ENCODE measurements at regions not wholly inside any gene's neighbourhood (a gene's known extent, or its start where the extent isn't known, plus 50 kb on each side); places are given as distances from the start of the nearest gene placed in this dataset.
"Not testable (repeated sequence)": the region's sequence is repeated elsewhere in the genome, so short reads cannot be mapped to it uniquely, and the experiment has no call there.

- H3K36me3 ChIP-seq, result no peaks in the 10 kb centered on the region
- H3K9me3 ChIP-seq (ENCODE audit: low read depth), result no peaks in the 10 kb centered on the region
- DNase-seq (ENCODE audit: low read depth in 1 of 2, low spot score in 1 of 2), result no peak
- H3K27ac ChIP-seq, result no peak overlapping the region
- no peaks in the 10 kb centered on the region for H3K4me1 ChIP-seq (ENCODE audit: low read depth)
- TF ChIP-seq CTCF (IDR thresholded peaks at IDR 0.05; ENCODE audit: low read depth, low read length), result no peak
- H3K27me3 ChIP-seq, result no peaks in the 10 kb centered on the region
- H3K4me3 ChIP-seq, result no peak overlapping the region
Measured at GRCh38 chr12:127043731-127044130, 1223.2 kb upstream of the TMEM132C start.

- TF ChIP-seq CTCF (IDR thresholded peaks at IDR 0.05; ENCODE audit: low read depth, low read length), result no peak
- no peak overlapping the region for H3K27ac ChIP-seq
- no peaks in the 10 kb centered on the region for H3K4me1 ChIP-seq (ENCODE audit: low read depth)
- no peaks in the 10 kb centered on the region for H3K36me3 ChIP-seq
- no peaks in the 10 kb centered on the region for H3K9me3 ChIP-seq (ENCODE audit: low read depth)
- H3K27me3 ChIP-seq, result no peaks in the 10 kb centered on the region
- no peak for DNase-seq (ENCODE audit: low read depth in 1 of 2, low spot score in 1 of 2)
- no peak overlapping the region for H3K4me3 ChIP-seq
Measured at GRCh38 chr12:127044836-127045235, 1222.1 kb upstream of the TMEM132C start.

GRCh38 chr12:127046467-127046866 lies 1220.5 kb upstream of the TMEM132C start:
- Histone ChIP-seq H3K9me3 (ENCODE audit: low read depth) (no peaks in the 10 kb centered on the region), H3K36me3 (no peaks in the 10 kb centered on the region), H3K27ac (no peak overlapping the region), H3K4me3 (no peak overlapping the region), H3K27me3 (no peaks in the 10 kb centered on the region), H3K4me1 (ENCODE audit: low read depth) (no peaks in the 10 kb centered on the region)
- TF ChIP-seq CTCF (IDR thresholded peaks at IDR 0.05; ENCODE audit: low read depth, low read length), result no peak
- no peak for DNase-seq (ENCODE audit: low read depth in 1 of 2, low spot score in 1 of 2)

- no peaks in the 10 kb centered on the region for H3K27me3 ChIP-seq
- H3K9me3 ChIP-seq (ENCODE audit: low read depth), result no peaks in the 10 kb centered on the region
- H3K27ac ChIP-seq, result no peak overlapping the region
- H3K4me3 ChIP-seq, result no peak overlapping the region
- no peaks in the 10 kb centered on the region for H3K36me3 ChIP-seq
- H3K4me1 ChIP-seq (ENCODE audit: low read depth), result no peaks in the 10 kb centered on the region
- no peak for DNase-seq (ENCODE audit: low read depth in 1 of 2, low spot score in 1 of 2)
- TF ChIP-seq CTCF (IDR thresholded peaks at IDR 0.05; ENCODE audit: low read depth, low read length), result no peak
Measured at GRCh38 chr12:127048057-127048456, 1218.9 kb upstream of the TMEM132C start.

- not testable (repeated sequence) for H3K36me3 ChIP-seq; H3K27ac ChIP-seq; DNase-seq (ENCODE audit: low read depth in 1 of 2, low spot score in 1 of 2); H3K9me3 ChIP-seq (ENCODE audit: low read depth); H3K4me3 ChIP-seq; H3K27me3 ChIP-seq; H3K4me1 ChIP-seq (ENCODE audit: low read depth)
Measured at GRCh38 chr12:127048525-127048924, 1218.4 kb upstream of the TMEM132C start.

- no peaks in the 10 kb centered on the region for H3K4me1 ChIP-seq (ENCODE audit: low read depth)
- no peak overlapping the region for H3K4me3 ChIP-seq
- H3K27ac ChIP-seq, result no peak overlapping the region
- no peaks in the 10 kb centered on the region for H3K9me3 ChIP-seq (ENCODE audit: low read depth)
- TF ChIP-seq CTCF (IDR thresholded peaks at IDR 0.05; ENCODE audit: low read depth, low read length), result no peak
- H3K36me3 ChIP-seq, result no peaks in the 10 kb centered on the region
- DNase-seq (ENCODE audit: low read depth in 1 of 2, low spot score in 1 of 2), result no peak
- H3K27me3 ChIP-seq, result no peaks in the 10 kb centered on the region
Measured at GRCh38 chr12:127051139-127051538, 1215.8 kb upstream of the TMEM132C start.
